Activated CD8-positive, alpha-beta memory T cell treated with anti-CD3 and anti-CD28 coated beads for 4 hours (primary cell): ENCODE measurements at regions not wholly inside any gene's neighbourhood (a gene's known extent, or its start where the extent isn't known, plus 50 kb on each side); places are given as distances from the start of the nearest gene placed in this dataset.
"Not testable (repeated sequence)": the region's sequence is repeated elsewhere in the genome, so short reads cannot be mapped to it uniquely, and the experiment has no call there.

Experiments used
- DNase-seq, 2 donors: peaks; one replicate each; pipeline ENCODE4 v3.0.0-alpha.2; 2020; ENCODE audit warnings: low read depth in 2 of 2

- no peak for DNase-seq
Measured at GRCh38 chr5:82551192-82551591, 273.0 kb upstream of the RPS23 start.

GRCh38 chr5:82549263-82549662 is 271.1 kb upstream of the RPS23 start:
- no peak for DNase-seq

- no peak for DNase-seq
Measured at GRCh38 chr5:82544004-82544403, 265.9 kb upstream of the RPS23 start.

GRCh38 chr5:82540301-82540700 is 262.1 kb upstream of the RPS23 start:
- DNase-seq = no peak

GRCh38 chr5:82538339-82539034 is 260.3 kb upstream of the RPS23 start:
- DNase-seq = no peak

GRCh38 chr5:82537687-82538306 is 259.6 kb upstream of the RPS23 start:
- DNase-seq = no peak

GRCh38 chr5:82534986-82535385 is 256.8 kb upstream of the RPS23 start:
- no peak for DNase-seq

GRCh38 chr5:82532075-82532474 is 253.9 kb upstream of the RPS23 start:
- not testable (repeated sequence) for DNase-seq

- no peak for DNase-seq
Measured at GRCh38 chr5:82526540-82526939, 248.4 kb upstream of the RPS23 start.

GRCh38 chr5:82525626-82526025 is 247.5 kb upstream of the RPS23 start:
- DNase-seq = no peak

GRCh38 chr5:82523633-82524032 is 245.5 kb upstream of the RPS23 start:
- no peak for DNase-seq

- DNase-seq = no peak
Measured at GRCh38 chr5:82522897-82523296, 244.7 kb upstream of the RPS23 start.

GRCh38 chr5:82521431-82522051 is 243.4 kb upstream of the RPS23 start:
- no peak for DNase-seq

- DNase-seq = no peak
Measured at GRCh38 chr5:82519558-82519957, 241.4 kb upstream of the RPS23 start.

GRCh38 chr5:82517544-82518075 is 239.5 kb upstream of the RPS23 start:
- no peak for DNase-seq

GRCh38 chr5:82513738-82514137 is 235.6 kb upstream of the RPS23 start:
- DNase-seq = no peak

- DNase-seq = no peak
Measured at GRCh38 chr5:82512025-82512424, 233.9 kb upstream of the RPS23 start.

GRCh38 chr5:82511134-82511533 is 233.0 kb upstream of the RPS23 start:
- no peak for DNase-seq

GRCh38 chr5:82509762-82510161 is 231.6 kb upstream of the RPS23 start:
- DNase-seq = no peak

- not testable (repeated sequence) for DNase-seq
Measured at GRCh38 chr5:82506390-82506789, 228.2 kb upstream of the RPS23 start.

GRCh38 chr5:82499725-82500244 is 221.6 kb upstream of the RPS23 start:
- DNase-seq = no peak

- DNase-seq = no peak
Measured at GRCh38 chr5:82497242-82497641, 219.1 kb upstream of the RPS23 start.

GRCh38 chr5:82494942-82495341 is 216.8 kb upstream of the RPS23 start:
- DNase-seq = no peak
